CD4-positive, alpha-beta T cell treated with Interleukin-17A for 1 hour (primary cell): ENCODE measurements at regions not wholly inside any gene's neighbourhood (a gene's known extent, or its start where the extent isn't known, plus 50 kb on each side); places are given as distances from the start of the nearest gene placed in this dataset.
"Not testable (repeated sequence)": the region's sequence is repeated elsewhere in the genome, so short reads cannot be mapped to it uniquely, and the experiment has no call there.

Experiments
- DNase-seq: peaks from one replicate; pipeline ENCODE4 v3.0.0-alpha.2; 2020

GRCh38 chr13:58666331-58666730, 1034.8 kb downstream of the PCDH17 start:
- no peak for DNase-seq

- DNase-seq, result no peak
These were observed 1035.6 kb downstream of the PCDH17 start for GRCh38 chr13:58667096-58667495.

GRCh38 chr13:58680115-58680514, 1048.6 kb downstream of the PCDH17 start:
- DNase-seq, result no peak

- DNase-seq, result no peak
These were observed 1051.1 kb downstream of the PCDH17 start for GRCh38 chr13:58682616-58683015.

GRCh38 chr13:58687148-58687547, 1055.6 kb downstream of the PCDH17 start:
- DNase-seq, result no peak

GRCh38 chr13:58698531-58698930, 1067.0 kb downstream of the PCDH17 start:
- DNase-seq, result no peak

GRCh38 chr13:58704953-58705352, 1073.4 kb downstream of the PCDH17 start:
- no peak for DNase-seq

GRCh38 chr13:58706421-58706820, 1074.9 kb downstream of the PCDH17 start:
- no peak for DNase-seq

GRCh38 chr13:58712191-58712590, 1080.6 kb downstream of the PCDH17 start:
- no peak for DNase-seq

- DNase-seq, result not testable (repeated sequence)
These were observed 1082.5 kb downstream of the PCDH17 start for GRCh38 chr13:58714016-58714415.

- no peak for DNase-seq
These were observed 1089.7 kb downstream of the PCDH17 start for GRCh38 chr13:58721273-58721672.

GRCh38 chr13:58728126-58728525, 1096.6 kb downstream of the PCDH17 start:
- no peak for DNase-seq

GRCh38 chr13:58729361-58729760, 1097.8 kb downstream of the PCDH17 start:
- DNase-seq, result no peak

- no peak for DNase-seq
These were observed 1113.1 kb downstream of the PCDH17 start for GRCh38 chr13:58744686-58745085.

GRCh38 chr13:58767566-58767965, 1136.0 kb downstream of the PCDH17 start:
- no peak for DNase-seq

GRCh38 chr13:58773280-58773859, 1141.8 kb downstream of the PCDH17 start:
- DNase-seq, result no peak

- DNase-seq, result no peak
These were observed 1151.2 kb downstream of the PCDH17 start for GRCh38 chr13:58782736-58783135.

- no peak for DNase-seq
These were observed 1161.3 kb downstream of the PCDH17 start for GRCh38 chr13:58792854-58793253.

GRCh38 chr13:58795715-58796114, 1164.2 kb downstream of the PCDH17 start:
- DNase-seq, result no peak

- no peak for DNase-seq
These were observed 1173.3 kb downstream of the PCDH17 start for GRCh38 chr13:58804832-58805231.

GRCh38 chr13:58806401-58806800, 1174.9 kb downstream of the PCDH17 start:
- no peak for DNase-seq

- DNase-seq, result no peak
These were observed 1192.2 kb downstream of the PCDH17 start for GRCh38 chr13:58823701-58824100.

GRCh38 chr13:58827904-58828303, 1196.4 kb downstream of the PCDH17 start:
- no peak for DNase-seq

GRCh38 chr13:58830841-58831240, 1199.3 kb downstream of the PCDH17 start:
- no peak for DNase-seq

- DNase-seq, result no peak
These were observed 1207.1 kb downstream of the PCDH17 start for GRCh38 chr13:58838615-58839014.

GRCh38 chr13:58843071-58843470, 1211.5 kb downstream of the PCDH17 start:
- no peak for DNase-seq
